ENCODE measurements at regions not wholly inside any gene's neighbourhood (a gene's known extent, or its start where the extent isn't known, plus 50 kb on each side); places are given as distances from the start of the nearest gene placed in this dataset.

DNA sequence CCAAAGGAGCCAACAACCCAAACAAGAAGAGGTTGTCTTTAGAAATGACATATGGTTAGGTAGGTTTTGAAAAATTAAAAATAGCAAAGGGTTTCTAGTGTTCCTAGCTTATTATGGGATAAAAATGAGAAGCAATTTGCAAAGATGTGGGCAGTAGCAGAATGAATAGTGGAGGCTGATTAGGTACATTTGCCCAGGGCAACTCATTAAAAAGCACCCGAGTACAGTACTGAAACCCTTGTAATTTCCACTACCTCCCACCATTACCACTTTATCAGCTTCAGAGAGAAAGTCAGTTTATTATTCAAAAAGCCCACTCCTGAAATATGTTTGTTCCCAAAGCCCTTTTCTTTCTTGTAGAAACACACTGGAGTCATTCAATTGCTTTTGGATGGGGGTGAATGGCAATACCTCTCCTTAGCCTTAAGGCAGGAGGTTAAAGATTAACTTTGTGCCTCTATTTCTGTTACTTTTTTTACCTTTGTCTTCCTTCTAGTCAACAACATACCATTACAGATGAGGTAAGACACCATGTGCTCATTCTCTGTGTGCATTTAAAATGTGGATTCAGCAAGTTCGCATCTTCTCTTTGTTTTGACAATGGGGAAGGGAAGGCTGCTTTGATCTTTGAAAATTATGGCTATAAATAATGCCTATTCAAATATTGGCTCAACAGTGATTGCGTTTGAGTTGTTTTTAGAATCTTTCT lies 353.8 kb upstream of the CASK start:
- Histone ChIP-seq H3K36me3 (replicated peaks; ENCODE audit: insufficient read depth, low read length) (no peaks in the 10 kb centered on the region), H3K27ac (ENCODE audit: low read length) (no peak overlapping the region), H3K79me2 (ENCODE audit: low read length) (no peaks in the 10 kb centered on the region), H4K20me1 (ENCODE audit: insufficient read depth, low read length) (no peaks in the 10 kb centered on the region), H3K9me2 (replicated peaks; ENCODE audit: insufficient read depth, low read length) (no peaks in the 10 kb centered on the region), H3K9ac (ENCODE audit: low read length) (no peak overlapping the region), H3F3A (ENCODE audit: insufficient read depth, low read length) (no peaks in the 10 kb centered on the region), H2AFZ (ENCODE audit: low read length) (no peak overlapping the region), H3K4me1 (ENCODE audit: low read length) (no peaks in the 10 kb centered on the region), H3K9me3 (replicated peaks; ENCODE audit: insufficient read depth, low read length) (no peaks in the 10 kb centered on the region), H3K4me2 (ENCODE audit: low read depth, low read length) (no peak overlapping the region), H3K27me3 (replicated peaks; ENCODE audit: insufficient read depth, low read length) (no peaks in the 10 kb centered on the region), H3K4me3 (ENCODE audit: low read length) (no peak overlapping the region)
- no peak for DNase-seq
- TF ChIP-seq CTCF (IDR thresholded peaks at IDR 0.05; ENCODE audit: low read length) (no peak), EZH2 (optimal IDR thresholded peaks at IDR 0.05; ENCODE audit: low read depth, low read length) (no peak), EZH2phosphoT487 (IDR thresholded peaks at IDR 0.05; ENCODE audit: low read length) (no peak)

GRCh38 chrX:42274151-42274550 lies 350.8 kb upstream of the CASK start:
- Histone ChIP-seq H3K4me2 (ENCODE audit: low read depth, low read length) (no peak overlapping the region), H3K9me3 (replicated peaks; ENCODE audit: insufficient read depth, low read length) (no peaks in the 10 kb centered on the region)
- TF ChIP-seq EZH2 (optimal IDR thresholded peaks at IDR 0.05; ENCODE audit: low read depth, low read length) (no peak), CTCF (IDR thresholded peaks at IDR 0.05; ENCODE audit: low read length) (no peak), EZH2phosphoT487 (IDR thresholded peaks at IDR 0.05; ENCODE audit: low read length) (no peak)

DNA sequence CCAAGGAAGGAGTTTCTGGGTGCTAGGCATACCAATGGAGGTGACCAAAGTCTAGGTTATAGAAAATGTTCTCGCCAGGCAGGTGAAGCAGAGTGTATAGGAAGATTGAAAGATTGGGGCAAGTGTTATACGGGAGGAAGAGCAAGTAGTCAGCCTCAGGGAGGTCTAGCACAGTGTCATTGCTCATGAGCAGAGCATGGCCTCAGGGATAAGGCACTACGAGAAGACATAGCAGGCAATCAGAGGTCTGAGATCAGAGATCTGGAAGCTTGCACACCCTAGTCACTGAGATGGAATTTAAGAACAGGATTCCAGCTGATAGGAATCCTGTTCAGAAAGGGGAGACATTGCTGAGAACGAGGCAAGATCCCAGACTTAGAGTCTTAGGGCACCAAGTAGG lies 350.0 kb upstream of the CASK start:
- no peaks in the 10 kb centered on the region for H3K9me3 ChIP-seq (replicated peaks; ENCODE audit: insufficient read depth, low read length)
- H3K27ac ChIP-seq (ENCODE audit: low read length), result no peak overlapping the region
- H3K9ac ChIP-seq (ENCODE audit: low read length), result no peak overlapping the region
- H3K27me3 ChIP-seq (replicated peaks; ENCODE audit: insufficient read depth, low read length), result no peaks in the 10 kb centered on the region
- DNase-seq, result no peak
- H3K36me3 ChIP-seq (replicated peaks; ENCODE audit: insufficient read depth, low read length), result no peaks in the 10 kb centered on the region
- H3K79me2 ChIP-seq (ENCODE audit: low read length), result no peaks in the 10 kb centered on the region
- no peak overlapping the region for H2AFZ ChIP-seq (ENCODE audit: low read length)
- no peak for TF ChIP-seq EZH2 (optimal IDR thresholded peaks at IDR 0.05; ENCODE audit: low read depth, low read length)
- TF ChIP-seq EZH2phosphoT487 (IDR thresholded peaks at IDR 0.05; ENCODE audit: low read length), result no peak
- TF ChIP-seq CTCF (IDR thresholded peaks at IDR 0.05; ENCODE audit: low read length), result no peak
- H3F3A ChIP-seq (ENCODE audit: insufficient read depth, low read length), result no peaks in the 10 kb centered on the region
- no peak overlapping the region for H3K4me3 ChIP-seq (ENCODE audit: low read length)
- H4K20me1 ChIP-seq (ENCODE audit: insufficient read depth, low read length), result no peaks in the 10 kb centered on the region
- no peaks in the 10 kb centered on the region for H3K9me2 ChIP-seq (replicated peaks; ENCODE audit: insufficient read depth, low read length)
- H3K4me1 ChIP-seq (ENCODE audit: low read length), result no peaks in the 10 kb centered on the region
- no peak overlapping the region for H3K4me2 ChIP-seq (ENCODE audit: low read depth, low read length)

More at GRCh38 chrX:42274151-42274550, 350.8 kb upstream of the CASK start:
- H3K36me3 ChIP-seq (replicated peaks; ENCODE audit: insufficient read depth, low read length), result no peaks in the 10 kb centered on the region
- H2AFZ ChIP-seq (ENCODE audit: low read length), result no peak overlapping the region
- no peaks in the 10 kb centered on the region for H3K27me3 ChIP-seq (replicated peaks; ENCODE audit: insufficient read depth, low read length)
- H3K79me2 ChIP-seq (ENCODE audit: low read length), result no peaks in the 10 kb centered on the region
- H4K20me1 ChIP-seq (ENCODE audit: insufficient read depth, low read length), result no peaks in the 10 kb centered on the region
- H3K4me1 ChIP-seq (ENCODE audit: low read length), result no peaks in the 10 kb centered on the region
- no peaks in the 10 kb centered on the region for H3K9me2 ChIP-seq (replicated peaks; ENCODE audit: insufficient read depth, low read length)
- no peak overlapping the region for H3K27ac ChIP-seq (ENCODE audit: low read length)
- no peaks in the 10 kb centered on the region for H3F3A ChIP-seq (ENCODE audit: insufficient read depth, low read length)
- H3K9ac ChIP-seq (ENCODE audit: low read length), result no peak overlapping the region
- H3K4me3 ChIP-seq (ENCODE audit: low read length), result no peak overlapping the region
- no peak for DNase-seq

Data from MM.1S (cell line).